ENCODE measurements at regions not wholly inside any gene's neighbourhood (a gene's known extent, or its start where the extent isn't known, plus 50 kb on each side); places are given as distances from the start of the nearest gene placed in this dataset.
A peak's percentile ranks its signal among the peaks of the same experiment; 100 is the strongest.

- Histone ChIP-seq H3K4me1 (peaks cover 0 to under 1% (median 0%) of the 10 kb centered on the region in 9 donors), H3K27ac (no peak overlapping the region), H3K9me3 (no peaks in the 10 kb centered on the region), H3K36me3 (no peaks in the 10 kb centered on the region), H3K27me3 (no peaks in the 10 kb centered on the region), H3K4me3 (no peak overlapping the region)
- DNase-seq = no peak
- WGBS, 2 donors = 72 to 85% methylated on average over 5 of the region's 5 CpGs
- TF ChIP-seq, protein P1, sequence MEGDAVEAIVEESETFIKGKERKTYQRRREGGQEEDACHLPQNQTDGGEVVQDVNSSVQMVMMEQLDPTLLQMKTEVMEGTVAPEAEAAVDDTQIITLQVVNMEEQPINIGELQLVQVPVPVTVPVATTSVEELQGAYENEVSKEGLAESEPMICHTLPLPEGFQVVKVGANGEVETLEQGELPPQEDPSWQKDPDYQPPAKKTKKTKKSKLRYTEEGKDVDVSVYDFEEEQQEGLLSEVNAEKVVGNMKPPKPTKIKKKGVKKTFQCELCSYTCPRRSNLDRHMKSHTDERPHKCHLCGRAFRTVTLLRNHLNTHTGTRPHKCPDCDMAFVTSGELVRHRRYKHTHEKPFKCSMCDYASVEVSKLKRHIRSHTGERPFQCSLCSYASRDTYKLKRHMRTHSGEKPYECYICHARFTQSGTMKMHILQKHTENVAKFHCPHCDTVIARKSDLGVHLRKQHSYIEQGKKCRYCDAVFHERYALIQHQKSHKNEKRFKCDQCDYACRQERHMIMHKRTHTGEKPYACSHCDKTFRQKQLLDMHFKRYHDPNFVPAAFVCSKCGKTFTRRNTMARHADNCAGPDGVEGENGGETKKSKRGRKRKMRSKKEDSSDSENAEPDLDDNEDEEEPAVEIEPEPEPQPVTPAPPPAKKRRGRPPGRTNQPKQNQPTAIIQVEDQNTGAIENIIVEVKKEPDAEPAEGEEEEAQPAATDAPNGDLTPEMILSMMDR (IDR thresholded peaks at IDR 0.05) = no peak
- intact Hi-C loops (cut with DNase I) = no loop called here
- no peak for ATAC-seq
Observed at GRCh38 chr6:113690281-113691259, 166.6 kb upstream of the MARCKS start.

DNA sequence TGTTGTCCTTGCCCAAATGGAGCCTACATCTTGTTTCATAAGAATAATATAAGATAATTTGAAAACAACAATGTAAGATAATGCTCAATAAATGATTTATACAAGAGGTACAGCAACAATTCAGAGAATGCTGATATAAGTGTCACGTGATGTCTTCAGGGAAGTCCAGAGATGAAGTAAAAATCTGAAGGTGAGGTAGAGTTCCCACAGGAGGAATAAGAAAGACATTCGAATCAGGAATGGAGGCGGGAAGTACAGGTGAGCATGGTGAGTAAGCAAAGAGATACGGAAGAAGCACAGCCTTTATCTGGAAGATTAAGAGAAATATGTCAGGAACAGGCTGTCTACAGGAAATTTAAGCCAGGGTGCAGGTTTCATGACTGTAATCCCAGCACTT lies 165.9 kb upstream of the MARCKS start:
- no peaks in the 10 kb centered on the region for H3K36me3 ChIP-seq
- WGBS, 2 donors = 93 to 96% methylated on average over 4 of the region's 4 CpGs
- H3K27ac ChIP-seq = no peak overlapping the region
- ATAC-seq = no peak
- intact Hi-C loops (cut with DNase I) = no loop called here
- H3K4me1 ChIP-seq = peaks cover 0 to 8% (median 0%) of the 10 kb centered on the region in 9 donors
- H3K4me3 ChIP-seq = no peak overlapping the region
- TF ChIP-seq, protein P1 (IDR thresholded peaks at IDR 0.05) = no peak
- H3K9me3 ChIP-seq = no peaks in the 10 kb centered on the region
- DNase-seq = no peak
- H3K27me3 ChIP-seq = no peaks in the 10 kb centered on the region

DNA sequence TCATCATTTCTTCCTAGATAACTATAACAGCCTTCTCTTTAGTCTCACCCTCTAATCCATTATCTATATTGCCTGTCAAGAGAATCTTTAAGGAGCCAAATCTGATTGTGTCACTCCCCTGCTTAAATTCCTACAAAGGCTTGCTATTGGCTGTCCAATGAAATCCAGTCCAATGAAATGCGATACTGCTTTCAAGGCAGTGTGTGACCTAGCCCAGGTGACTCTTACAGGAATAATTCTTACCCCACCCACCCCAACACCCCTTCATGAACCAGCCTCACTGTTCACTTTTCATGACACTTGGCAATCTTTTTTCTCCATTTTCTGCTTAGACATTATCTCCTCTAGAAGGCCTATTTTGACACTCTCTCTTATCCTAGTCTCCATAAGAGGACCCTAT lies 163.3 kb upstream of the MARCKS start:
- intact Hi-C loops (cut with DNase I) = no loop called here
- Histone ChIP-seq H3K36me3 (no peaks in the 10 kb centered on the region), H3K27me3 (no peaks in the 10 kb centered on the region), H3K4me3 (no peak overlapping the region), H3K9me3 (no peaks in the 10 kb centered on the region), H3K4me1 (peaks cover 0 to 24% (median 0%) of the 10 kb centered on the region in 9 donors), H3K27ac (no peak overlapping the region)
- ATAC-seq = no peak
- no peak for DNase-seq
- TF ChIP-seq, protein P1 (IDR thresholded peaks at IDR 0.05) = no peak
- WGBS, 2 donors = 97 to 100% methylated on average over 1 of the region's 1 CpG

GRCh38 chr6:113694278-113695077 lies 162.7 kb upstream of the MARCKS start:
- TF ChIP-seq, protein P1 (IDR thresholded peaks at IDR 0.05) = no peak
- Histone ChIP-seq H3K27ac (no peak overlapping the region), H3K36me3 (no peaks in the 10 kb centered on the region), H3K27me3 (no peaks in the 10 kb centered on the region), H3K4me1 (peaks cover 0 to 24% (median 0%) of the 10 kb centered on the region in 9 donors), H3K4me3 (no peak overlapping the region), H3K9me3 (no peaks in the 10 kb centered on the region)
- intact Hi-C loops (cut with DNase I) = no loop called here
- 91 to 95% methylated on average over 2 of the region's 2 CpGs for WGBS, 2 donors
- ATAC-seq = peak in 1 of 8 donors; percentile 45
- DNase-seq = no peak
